H1 (cell line): ENCODE measurements at regions not wholly inside any gene's neighbourhood (a gene's known extent, or its start where the extent isn't known, plus 50 kb on each side); places are given as distances from the start of the nearest gene placed in this dataset.

Experiments used
- BRCA1 ChIP-seq: IDR thresholded peaks from 2 replicates; pipeline ENCODE4 v1.6.1; 2012; ENCODE audit warnings: low read depth, low read length, improper control_type of control experiment
- CEBPB ChIP-seq: IDR thresholded peaks from 2 replicates; pipeline ENCODE4 v1.6.1; 2012; ENCODE audit warnings: low read depth, low read length
- EZH2 ChIP-seq: fragments of 200-600 bp; sonication (generic); IDR thresholded peaks from 2 replicates; pipeline ENCODE4 v1.7.1; 2012; ENCODE audit warnings: low read depth, mild to moderate bottlenecking, moderate library complexity, low read length, inconsistent platforms; ENCODE audit not compliant: severe bottlenecking
- FOSL1 ChIP-seq: IDR thresholded peaks from 2 replicates; pipeline ENCODE4 v1.6.1; 2011; ENCODE audit warnings: mild to moderate bottlenecking, low read depth, low read length, moderate library complexity; ENCODE audit not compliant: insufficient read depth
- SIN3A ChIP-seq, 2 experiments: IDR thresholded peaks in 1 of 2; conservative IDR thresholded peaks in 1 of 2; 2 replicates each; pipeline ENCODE4 v1.6.1; 2011 to 2012; ENCODE audit warnings: low read length in 2 of 2, improper control_type of control experiment in 1 of 2, low read depth in 1 of 2, mild to moderate bottlenecking in 1 of 2
- TF ChIP-seq, protein P1 (sequence below): fragments of 300-600 bp; sonication (generic); IDR thresholded peaks from 2 replicates; pipeline ENCODE4 v1.7.1; 2012; ENCODE audit warnings: low read length, moderate library complexity, mild to moderate bottlenecking, inconsistent platforms; ENCODE audit not compliant: insufficient replicate concordance

DNA sequence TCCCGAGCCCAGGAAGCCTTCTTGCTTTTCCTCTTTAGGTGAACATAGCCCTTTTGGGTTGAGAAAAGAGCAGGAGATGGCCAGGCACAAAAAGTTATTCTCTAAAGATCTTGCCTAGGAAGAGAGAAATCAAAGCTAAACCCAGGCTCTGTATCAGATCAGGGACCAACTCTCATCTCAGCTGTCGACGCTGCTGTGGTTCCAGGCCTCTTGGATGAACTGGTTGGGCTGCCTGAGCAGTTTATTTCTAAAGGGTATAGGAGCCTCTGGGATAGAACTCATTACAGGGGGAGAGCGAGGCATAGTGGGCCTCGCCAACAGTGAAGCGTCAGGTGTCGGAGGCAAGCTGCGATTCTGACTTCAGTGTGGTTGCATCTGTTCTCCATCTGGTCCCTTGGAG, 82.6 kb upstream of the F3 start (continued):
- TF ChIP-seq, protein P1, sequence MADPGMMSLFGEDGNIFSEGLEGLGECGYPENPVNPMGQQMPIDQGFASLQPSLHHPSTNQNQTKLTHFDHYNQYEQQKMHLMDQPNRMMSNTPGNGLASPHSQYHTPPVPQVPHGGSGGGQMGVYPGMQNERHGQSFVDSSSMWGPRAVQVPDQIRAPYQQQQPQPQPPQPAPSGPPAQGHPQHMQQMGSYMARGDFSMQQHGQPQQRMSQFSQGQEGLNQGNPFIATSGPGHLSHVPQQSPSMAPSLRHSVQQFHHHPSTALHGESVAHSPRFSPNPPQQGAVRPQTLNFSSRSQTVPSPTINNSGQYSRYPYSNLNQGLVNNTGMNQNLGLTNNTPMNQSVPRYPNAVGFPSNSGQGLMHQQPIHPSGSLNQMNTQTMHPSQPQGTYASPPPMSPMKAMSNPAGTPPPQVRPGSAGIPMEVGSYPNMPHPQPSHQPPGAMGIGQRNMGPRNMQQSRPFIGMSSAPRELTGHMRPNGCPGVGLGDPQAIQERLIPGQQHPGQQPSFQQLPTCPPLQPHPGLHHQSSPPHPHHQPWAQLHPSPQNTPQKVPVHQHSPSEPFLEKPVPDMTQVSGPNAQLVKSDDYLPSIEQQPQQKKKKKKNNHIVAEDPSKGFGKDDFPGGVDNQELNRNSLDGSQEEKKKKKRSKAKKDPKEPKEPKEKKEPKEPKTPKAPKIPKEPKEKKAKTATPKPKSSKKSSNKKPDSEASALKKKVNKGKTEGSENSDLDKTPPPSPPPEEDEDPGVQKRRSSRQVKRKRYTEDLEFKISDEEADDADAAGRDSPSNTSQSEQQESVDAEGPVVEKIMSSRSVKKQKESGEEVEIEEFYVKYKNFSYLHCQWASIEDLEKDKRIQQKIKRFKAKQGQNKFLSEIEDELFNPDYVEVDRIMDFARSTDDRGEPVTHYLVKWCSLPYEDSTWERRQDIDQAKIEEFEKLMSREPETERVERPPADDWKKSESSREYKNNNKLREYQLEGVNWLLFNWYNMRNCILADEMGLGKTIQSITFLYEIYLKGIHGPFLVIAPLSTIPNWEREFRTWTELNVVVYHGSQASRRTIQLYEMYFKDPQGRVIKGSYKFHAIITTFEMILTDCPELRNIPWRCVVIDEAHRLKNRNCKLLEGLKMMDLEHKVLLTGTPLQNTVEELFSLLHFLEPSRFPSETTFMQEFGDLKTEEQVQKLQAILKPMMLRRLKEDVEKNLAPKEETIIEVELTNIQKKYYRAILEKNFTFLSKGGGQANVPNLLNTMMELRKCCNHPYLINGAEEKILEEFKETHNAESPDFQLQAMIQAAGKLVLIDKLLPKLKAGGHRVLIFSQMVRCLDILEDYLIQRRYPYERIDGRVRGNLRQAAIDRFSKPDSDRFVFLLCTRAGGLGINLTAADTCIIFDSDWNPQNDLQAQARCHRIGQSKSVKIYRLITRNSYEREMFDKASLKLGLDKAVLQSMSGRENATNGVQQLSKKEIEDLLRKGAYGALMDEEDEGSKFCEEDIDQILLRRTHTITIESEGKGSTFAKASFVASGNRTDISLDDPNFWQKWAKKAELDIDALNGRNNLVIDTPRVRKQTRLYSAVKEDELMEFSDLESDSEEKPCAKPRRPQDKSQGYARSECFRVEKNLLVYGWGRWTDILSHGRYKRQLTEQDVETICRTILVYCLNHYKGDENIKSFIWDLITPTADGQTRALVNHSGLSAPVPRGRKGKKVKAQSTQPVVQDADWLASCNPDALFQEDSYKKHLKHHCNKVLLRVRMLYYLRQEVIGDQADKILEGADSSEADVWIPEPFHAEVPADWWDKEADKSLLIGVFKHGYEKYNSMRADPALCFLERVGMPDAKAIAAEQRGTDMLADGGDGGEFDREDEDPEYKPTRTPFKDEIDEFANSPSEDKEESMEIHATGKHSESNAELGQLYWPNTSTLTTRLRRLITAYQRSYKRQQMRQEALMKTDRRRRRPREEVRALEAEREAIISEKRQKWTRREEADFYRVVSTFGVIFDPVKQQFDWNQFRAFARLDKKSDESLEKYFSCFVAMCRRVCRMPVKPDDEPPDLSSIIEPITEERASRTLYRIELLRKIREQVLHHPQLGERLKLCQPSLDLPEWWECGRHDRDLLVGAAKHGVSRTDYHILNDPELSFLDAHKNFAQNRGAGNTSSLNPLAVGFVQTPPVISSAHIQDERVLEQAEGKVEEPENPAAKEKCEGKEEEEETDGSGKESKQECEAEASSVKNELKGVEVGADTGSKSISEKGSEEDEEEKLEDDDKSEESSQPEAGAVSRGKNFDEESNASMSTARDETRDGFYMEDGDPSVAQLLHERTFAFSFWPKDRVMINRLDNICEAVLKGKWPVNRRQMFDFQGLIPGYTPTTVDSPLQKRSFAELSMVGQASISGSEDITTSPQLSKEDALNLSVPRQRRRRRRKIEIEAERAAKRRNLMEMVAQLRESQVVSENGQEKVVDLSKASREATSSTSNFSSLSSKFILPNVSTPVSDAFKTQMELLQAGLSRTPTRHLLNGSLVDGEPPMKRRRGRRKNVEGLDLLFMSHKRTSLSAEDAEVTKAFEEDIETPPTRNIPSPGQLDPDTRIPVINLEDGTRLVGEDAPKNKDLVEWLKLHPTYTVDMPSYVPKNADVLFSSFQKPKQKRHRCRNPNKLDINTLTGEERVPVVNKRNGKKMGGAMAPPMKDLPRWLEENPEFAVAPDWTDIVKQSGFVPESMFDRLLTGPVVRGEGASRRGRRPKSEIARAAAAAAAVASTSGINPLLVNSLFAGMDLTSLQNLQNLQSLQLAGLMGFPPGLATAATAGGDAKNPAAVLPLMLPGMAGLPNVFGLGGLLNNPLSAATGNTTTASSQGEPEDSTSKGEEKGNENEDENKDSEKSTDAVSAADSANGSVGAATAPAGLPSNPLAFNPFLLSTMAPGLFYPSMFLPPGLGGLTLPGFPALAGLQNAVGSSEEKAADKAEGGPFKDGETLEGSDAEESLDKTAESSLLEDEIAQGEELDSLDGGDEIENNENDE, result no peak
- no peak for TF ChIP-seq BRCA1
- TF ChIP-seq CEBPB, result no peak
- TF ChIP-seq SIN3A (conservative IDR thresholded peaks at IDR 0.05 in 1 of 2, IDR thresholded peaks at IDR 0.05 in 1 of 2; ENCODE audit: low read depth in 1 of 2, low read length in 2 of 2), result no peak
- TF ChIP-seq FOSL1, result no peak
- TF ChIP-seq EZH2, result no peak
- TF ChIP-seq, all 59 proteins: peak for 0
